ENCODE measurements at regions not wholly inside any gene's neighbourhood (a gene's known extent, or its start where the extent isn't known, plus 50 kb on each side); places are given as distances from the start of the nearest gene placed in this dataset.

DNA sequence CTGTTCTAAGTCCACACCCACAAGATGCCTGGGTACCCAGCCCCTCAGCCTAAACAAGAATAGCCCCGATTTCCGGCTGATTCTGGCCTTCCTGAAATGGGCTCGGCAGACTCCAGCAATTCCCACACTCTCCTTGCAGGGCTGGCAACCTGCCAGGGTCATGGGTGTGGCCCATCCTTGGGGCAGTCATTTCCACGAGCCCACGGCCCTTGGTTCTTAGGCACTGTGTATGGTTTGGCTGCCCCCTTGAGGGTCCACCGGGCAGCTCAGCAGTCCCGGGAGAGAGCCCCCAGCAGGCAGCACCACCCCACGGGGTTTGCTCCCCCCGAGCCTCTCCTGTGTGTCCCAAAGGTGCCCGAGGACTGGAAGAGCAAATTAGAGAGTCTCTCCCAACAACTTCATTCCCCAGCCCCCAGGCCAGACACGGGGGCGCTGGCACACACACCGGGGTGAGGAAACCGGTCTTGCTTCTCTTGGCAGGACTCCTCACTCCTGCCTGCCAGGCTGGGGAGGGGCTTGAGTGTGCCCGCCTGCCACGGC, 142.2 kb downstream of the EMX2 start:
- TF ChIP-seq, protein P1, sequence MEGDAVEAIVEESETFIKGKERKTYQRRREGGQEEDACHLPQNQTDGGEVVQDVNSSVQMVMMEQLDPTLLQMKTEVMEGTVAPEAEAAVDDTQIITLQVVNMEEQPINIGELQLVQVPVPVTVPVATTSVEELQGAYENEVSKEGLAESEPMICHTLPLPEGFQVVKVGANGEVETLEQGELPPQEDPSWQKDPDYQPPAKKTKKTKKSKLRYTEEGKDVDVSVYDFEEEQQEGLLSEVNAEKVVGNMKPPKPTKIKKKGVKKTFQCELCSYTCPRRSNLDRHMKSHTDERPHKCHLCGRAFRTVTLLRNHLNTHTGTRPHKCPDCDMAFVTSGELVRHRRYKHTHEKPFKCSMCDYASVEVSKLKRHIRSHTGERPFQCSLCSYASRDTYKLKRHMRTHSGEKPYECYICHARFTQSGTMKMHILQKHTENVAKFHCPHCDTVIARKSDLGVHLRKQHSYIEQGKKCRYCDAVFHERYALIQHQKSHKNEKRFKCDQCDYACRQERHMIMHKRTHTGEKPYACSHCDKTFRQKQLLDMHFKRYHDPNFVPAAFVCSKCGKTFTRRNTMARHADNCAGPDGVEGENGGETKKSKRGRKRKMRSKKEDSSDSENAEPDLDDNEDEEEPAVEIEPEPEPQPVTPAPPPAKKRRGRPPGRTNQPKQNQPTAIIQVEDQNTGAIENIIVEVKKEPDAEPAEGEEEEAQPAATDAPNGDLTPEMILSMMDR (IDR thresholded peaks at IDR 0.05; ENCODE audit: control insufficient read depth, extremely low read depth, insufficient read depth): no peak
- DNase-seq (ENCODE audit: low read depth): no peak
- no peak overlapping the region for H3K4me3 ChIP-seq (ENCODE audit: low read depth, low read length)

DNA sequence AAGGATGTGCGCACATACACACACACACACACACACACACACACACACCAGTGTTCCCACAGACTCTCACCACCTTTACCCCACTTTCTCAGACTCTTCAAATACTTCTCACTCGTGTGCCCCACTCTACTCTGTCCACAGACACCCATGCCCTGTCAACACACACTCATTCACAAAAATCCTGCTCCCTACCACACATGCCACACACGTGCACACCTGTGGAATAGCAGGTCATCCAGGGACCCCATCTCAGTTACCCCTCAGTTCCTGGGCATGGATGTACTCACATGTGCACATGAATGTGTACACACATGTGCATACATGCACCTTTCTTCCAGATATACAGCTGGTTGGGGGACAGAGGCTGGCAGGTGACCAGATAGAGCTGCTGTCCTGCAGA, 142.9 kb downstream of the EMX2 start:
- TF ChIP-seq, protein P1 (IDR thresholded peaks at IDR 0.05; ENCODE audit: control insufficient read depth, extremely low read depth, insufficient read depth): no peak
- DNase-seq (ENCODE audit: low read depth): no peak
- no peak overlapping the region for H3K4me3 ChIP-seq (ENCODE audit: low read depth, low read length)

DNA sequence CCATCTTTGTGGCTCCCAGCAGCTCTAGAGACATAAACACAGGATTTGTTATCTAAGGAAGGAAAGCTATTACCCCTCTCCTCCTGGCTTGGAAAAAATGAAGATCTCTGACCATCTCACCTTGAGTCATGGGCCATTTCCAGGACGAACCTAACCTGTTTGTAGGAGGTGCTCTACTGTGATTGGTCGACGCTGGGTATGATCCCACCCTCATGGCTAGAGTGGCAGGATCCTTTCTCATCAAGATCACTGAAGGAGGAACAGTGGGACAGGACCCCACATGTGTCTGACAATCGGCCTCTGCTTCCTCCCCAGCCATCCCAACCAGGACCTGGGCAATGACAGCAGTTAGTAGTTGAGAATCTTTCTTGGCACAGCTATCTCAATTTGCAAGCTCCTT, 144.1 kb downstream of the EMX2 start:
- TF ChIP-seq, protein P1 (IDR thresholded peaks at IDR 0.05; ENCODE audit: control insufficient read depth, extremely low read depth, insufficient read depth): no peak
- no peak for DNase-seq (ENCODE audit: low read depth)

DNA sequence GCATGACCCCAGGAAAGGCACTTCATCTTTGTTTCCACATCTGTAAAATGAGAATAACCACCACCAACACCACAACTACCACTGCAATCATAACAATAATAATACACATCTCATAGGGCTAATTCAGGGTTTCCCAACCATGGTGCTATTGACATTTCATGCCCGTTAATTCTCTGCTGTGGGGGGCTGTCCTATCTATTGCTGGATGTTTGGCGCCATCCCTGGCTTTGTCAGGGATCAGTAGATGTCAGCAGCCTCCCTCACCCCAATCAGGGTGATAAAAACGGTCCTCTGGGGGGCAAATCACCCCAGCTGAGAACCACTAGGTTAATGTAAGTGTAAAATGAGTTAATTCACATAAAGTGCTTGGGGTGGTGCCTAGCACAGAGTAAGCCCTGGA, 145.8 kb downstream of the EMX2 start:
- DNase-seq (ENCODE audit: low read depth): no peak
- TF ChIP-seq, protein P1 (IDR thresholded peaks at IDR 0.05; ENCODE audit: control insufficient read depth, extremely low read depth, insufficient read depth): no peak
- H3K4me3 ChIP-seq (ENCODE audit: low read depth, low read length): no peak overlapping the region

More for the DNA sequence above, 144.1 kb downstream of the EMX2 start:
- H3K4me3 ChIP-seq (ENCODE audit: low read depth, low read length): no peak overlapping the region

DNA sequence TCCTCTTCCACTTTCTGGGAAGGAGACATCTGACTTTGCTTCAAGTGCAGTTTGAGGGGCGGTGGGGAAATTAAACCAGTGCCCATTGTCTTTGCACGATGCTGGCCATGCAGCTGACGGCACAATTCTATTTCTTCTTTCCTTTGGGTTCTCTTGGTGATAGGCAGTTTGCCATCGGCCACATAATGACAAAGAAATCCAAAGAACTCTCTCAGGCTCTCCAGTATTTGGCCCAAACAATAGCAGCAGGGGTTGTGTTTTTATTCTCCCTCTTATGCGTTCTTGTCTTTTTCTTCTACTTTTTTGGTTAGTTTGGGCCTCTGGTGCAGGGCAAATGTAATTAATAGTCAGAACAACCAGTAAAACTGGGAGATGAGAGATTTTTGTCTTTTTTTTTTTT, 147.0 kb downstream of the EMX2 start:
- no peak for DNase-seq (ENCODE audit: low read depth)
- no peak overlapping the region for H3K4me3 ChIP-seq (ENCODE audit: low read depth, low read length)
- TF ChIP-seq, protein P1 (IDR thresholded peaks at IDR 0.05; ENCODE audit: control insufficient read depth, extremely low read depth, insufficient read depth): no peak

DNA sequence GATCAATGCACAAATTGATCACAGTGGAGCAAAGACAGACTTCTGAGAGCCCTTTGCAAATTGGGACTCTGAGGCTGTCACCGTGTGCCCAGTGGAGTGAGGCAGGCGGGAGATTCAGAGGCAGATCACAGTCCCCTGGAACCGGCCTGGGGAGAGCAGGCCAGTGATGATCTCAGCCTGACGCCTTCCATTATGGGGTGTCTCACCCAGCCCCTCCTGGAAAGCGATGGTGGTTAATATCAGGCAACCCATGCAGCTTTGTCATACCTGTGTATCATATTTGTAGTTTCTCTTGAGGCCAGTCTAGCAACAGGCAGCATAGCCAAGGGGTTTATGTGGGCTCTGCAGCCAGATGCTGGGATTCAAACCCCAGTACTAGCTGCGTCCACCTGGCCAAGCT, 147.8 kb downstream of the EMX2 start:
- no peak overlapping the region for H3K4me3 ChIP-seq (ENCODE audit: low read depth, low read length)
- DNase-seq (ENCODE audit: low read depth): no peak
- TF ChIP-seq, protein P1 (IDR thresholded peaks at IDR 0.05; ENCODE audit: control insufficient read depth, extremely low read depth, insufficient read depth): no peak

DNA sequence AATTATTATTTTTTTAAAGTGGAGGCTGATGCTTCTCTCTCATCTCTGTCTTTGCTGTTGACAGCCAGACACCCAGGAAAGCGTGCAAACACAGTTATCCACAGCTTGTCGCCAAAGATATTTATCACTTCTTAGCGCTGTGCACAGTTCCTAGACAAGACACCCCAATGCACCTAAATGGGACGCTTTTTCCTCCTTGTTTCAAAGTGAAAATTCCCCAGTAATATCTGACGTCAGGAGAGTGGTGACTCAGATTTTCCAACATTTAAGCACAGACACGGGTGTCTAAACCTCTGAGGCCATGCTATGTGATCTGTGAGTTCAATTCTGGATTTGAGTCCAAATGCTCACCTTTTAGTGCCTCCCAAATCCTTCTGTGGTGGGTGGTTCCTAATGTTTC, 151.6 kb downstream of the EMX2 start:
- H3K4me3 ChIP-seq (ENCODE audit: low read depth, low read length): no peak overlapping the region
- TF ChIP-seq, protein P1 (IDR thresholded peaks at IDR 0.05; ENCODE audit: control insufficient read depth, extremely low read depth, insufficient read depth): no peak
- no peak for DNase-seq (ENCODE audit: low read depth)
